ENCODE measurements at regions not wholly inside any gene's neighbourhood (a gene's known extent, or its start where the extent isn't known, plus 50 kb on each side); places are given as distances from the start of the nearest gene placed in this dataset.

GRCh38 chr4:84336964-84337705 lies 162.0 kb downstream of the NKX6-1 start:
- TF ChIP-seq GATA3 (IDR thresholded peaks at IDR 0.05; ENCODE audit: low read depth, low read length): no peak
- no peak for TF ChIP-seq GATA2 (IDR thresholded peaks at IDR 0.05; ENCODE audit: low read depth, low read length)

Measured in SH-SY5Y (cell line).